ENCODE measurements at regions not wholly inside any gene's neighbourhood (a gene's known extent, or its start where the extent isn't known, plus 50 kb on each side); places are given as distances from the start of the nearest gene placed in this dataset.

GRCh38 chrX:99603091-99603814 is 806.8 kb downstream of the PCDH19 start:
- TF ChIP-seq EZH2 (IDR thresholded peaks at IDR 0.05) (no peak), POLR2AphosphoS5 (IDR thresholded peaks at IDR 0.05; ENCODE audit: borderline replicate concordance, low read depth, low read length) (no peak)
